Neuronal stem cell (in vitro differentiated cells): ENCODE measurements at regions not wholly inside any gene's neighbourhood (a gene's known extent, or its start where the extent isn't known, plus 50 kb on each side); places are given as distances from the start of the nearest gene placed in this dataset.
"Not testable (repeated sequence)": the region's sequence is repeated elsewhere in the genome, so short reads cannot be mapped to it uniquely, and the experiment has no call there.

Experiments
- DNase-seq: peaks from one replicate; pipeline ENCODE4 v3.0.0-alpha.2; 2013; ENCODE audit warnings: low spot score
- H2AFZ ChIP-seq: one replicate; pipeline ENCODE4 v1.6.1; 2013; ENCODE audit warnings: mild to moderate bottlenecking, low read length, inconsistent platforms
- H2AK5ac ChIP-seq: 2 replicates; pipeline ENCODE4 v1.6.1; 2013; ENCODE audit warnings: low read depth, mild to moderate bottlenecking, inconsistent platforms, low read length, moderate library complexity, mixed read lengths
- H2BK120ac ChIP-seq: 2 replicates; pipeline ENCODE4 v1.6.1; 2013; ENCODE audit warnings: low read depth, mild to moderate bottlenecking, inconsistent platforms, low read length, moderate library complexity, mixed read lengths
- H2BK12ac ChIP-seq: one replicate; pipeline ENCODE4 v1.6.1; 2013; ENCODE audit warnings: low read length, inconsistent platforms
- H2BK15ac ChIP-seq: 2 replicates; pipeline ENCODE4 v1.6.1; 2013; ENCODE audit warnings: mild to moderate bottlenecking, low read length, inconsistent platforms, mixed read lengths
- H2BK5ac ChIP-seq: one replicate; pipeline ENCODE4 v1.6.1; 2013; ENCODE audit warnings: inconsistent platforms, mild to moderate bottlenecking, low read length, moderate library complexity
- H3K14ac ChIP-seq: one replicate; pipeline ENCODE4 v1.6.1; 2013; ENCODE audit warnings: low read length, inconsistent platforms
- H3K18ac ChIP-seq: 2 replicates; pipeline ENCODE4 v1.6.1; 2013; ENCODE audit warnings: low read length, inconsistent platforms
- H3K23ac ChIP-seq: 2 replicates; pipeline ENCODE4 v1.6.1; 2013; ENCODE audit warnings: low read depth, mild to moderate bottlenecking, mixed read lengths, low read length, inconsistent platforms; ENCODE audit not compliant: poor library complexity
- H3K27ac ChIP-seq: replicated peaks from 3 replicates; pipeline ENCODE4 v1.5.1; 2013; ENCODE audit warnings: low read length, inconsistent platforms
- H3K27me3 ChIP-seq, 3 experiments: 2 replicates each; pipeline ENCODE4 v1.6.1; 2013; ENCODE audit warnings: low read length in 3 of 3, mild to moderate bottlenecking in 2 of 3, inconsistent platforms in 1 of 3, low read depth in 1 of 3, mixed read lengths in 1 of 3, moderate library complexity in 1 of 3; ENCODE audit not compliant: control insufficient read depth in 3 of 3, insufficient read depth in 3 of 3
- H3K36me3 ChIP-seq, 2 donors: replicated peaks in 1 of 2; 2 replicates each; pipeline ENCODE4 v1.6.1; 2013; ENCODE audit warnings: low read length in 2 of 2; ENCODE audit not compliant: control insufficient read depth in 2 of 2, insufficient read depth in 2 of 2
- H3K4ac ChIP-seq: 2 replicates; pipeline ENCODE4 v1.6.1; 2013; ENCODE audit warnings: inconsistent platforms, mild to moderate bottlenecking, low read length, moderate library complexity
- H3K4me1 ChIP-seq, 2 donors: 1 replicate in 1 of 2; 2 replicates in 1 of 2; pipeline ENCODE4 v1.6.1; 2013; ENCODE audit warnings: low read length in 2 of 2, low read depth in 1 of 2; ENCODE audit not compliant: control insufficient read depth in 2 of 2, insufficient read depth in 1 of 2
- H3K4me2 ChIP-seq: one replicate; pipeline ENCODE4 v1.6.1; 2013; ENCODE audit warnings: mild to moderate bottlenecking, low read length, inconsistent platforms; ENCODE audit not compliant: insufficient read depth, poor library complexity, severe bottlenecking
- H3K4me3 ChIP-seq, 2 donors: 2 replicates each; pipeline ENCODE4 v1.5.1; 2013; ENCODE audit warnings: low read length in 2 of 2, mild to moderate bottlenecking in 2 of 2, inconsistent platforms in 1 of 2, moderate library complexity in 1 of 2
- H3K79me1 ChIP-seq: one replicate; pipeline ENCODE4 v1.6.1; 2013; ENCODE audit warnings: low read depth, mild to moderate bottlenecking, inconsistent platforms, low read length, moderate library complexity
- H3K9ac ChIP-seq: one replicate; pipeline ENCODE4 v1.6.1; 2013; ENCODE audit warnings: mild to moderate bottlenecking, low read depth, low read length, inconsistent platforms; ENCODE audit not compliant: poor library complexity
- H3K9me3 ChIP-seq, 2 donors: replicated peaks in 1 of 2; 2 replicates each; pipeline versions ENCODE3 to v1.6.1; 2013; ENCODE audit warnings: low read length in 2 of 2, mild to moderate bottlenecking in 2 of 2, inconsistent platforms in 1 of 2, low read depth in 1 of 2, mixed read lengths in 1 of 2, moderate library complexity in 1 of 2; ENCODE audit not compliant: control insufficient read depth in 2 of 2, insufficient read depth in 1 of 2
- H4K8ac ChIP-seq: one replicate; pipeline ENCODE4 v1.6.1; 2013; ENCODE audit warnings: low read depth, mild to moderate bottlenecking, inconsistent platforms, low read length, moderate library complexity
- H4K91ac ChIP-seq: one replicate; pipeline ENCODE4 v1.6.1; 2013; ENCODE audit warnings: low read length, low read depth, mild to moderate bottlenecking, inconsistent platforms; ENCODE audit not compliant: poor library complexity
- WGBS, 2 donors: extraction: QIAGEN DNeasy Blood & Tissue Kit; methylation state at CpG; one replicate each; pipeline ENCODE4 v1.1.7; 2013; ENCODE audit warnings: missing lambda C conversion rate in 2 of 2, mixed read lengths in 1 of 2; ENCODE audit not compliant: insufficient read length in 2 of 2, insufficient replicate concordance in 1 of 2; ENCODE audit errors: extremely low coverage in 2 of 2; 5-methylcytosine and 5-hydroxymethylcytosine counted together

DNA sequence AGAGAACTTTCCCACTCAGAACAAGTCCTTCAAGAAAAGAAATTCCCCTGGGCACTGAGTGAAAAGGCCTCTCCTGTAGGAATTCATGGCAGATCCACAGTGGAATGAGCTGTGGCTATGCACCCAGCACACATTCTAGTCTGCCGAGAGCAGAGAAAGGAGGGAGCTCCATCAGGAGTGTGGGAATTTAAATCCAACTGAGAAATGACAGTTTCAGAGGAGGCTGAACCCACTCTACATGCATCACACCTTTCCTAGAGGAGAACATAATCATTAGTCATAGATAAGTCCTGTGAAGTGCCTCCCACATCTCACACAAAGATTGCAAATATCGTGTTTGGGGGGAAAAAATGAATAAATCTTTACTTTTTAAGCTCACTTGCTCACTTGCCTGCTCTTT lies 530.2 kb upstream of the HTR1E start:
- Histone ChIP-seq H3K14ac (no peak overlapping the region), H3K4me1 (no peaks in the 10 kb centered on the region), H3K27ac (no peak overlapping the region), H3K27me3 (no peaks in the 10 kb centered on the region), H3K18ac (no peak overlapping the region), H3K4me3 (no peak overlapping the region), H3K4ac (no peak overlapping the region), H3K9ac (no peak overlapping the region), H3K36me3 (no peaks in the 10 kb centered on the region), H2BK120ac (no peak overlapping the region), H2BK12ac (no peak overlapping the region), H3K79me1 (no peaks in the 10 kb centered on the region), H2AFZ (no peak overlapping the region), H4K8ac (no peak overlapping the region), H2BK15ac (no peak overlapping the region), H3K9me3 (no peaks in the 10 kb centered on the region), H3K23ac (no peak overlapping the region), H2BK5ac (no peak overlapping the region), H4K91ac (no peak overlapping the region), H2AK5ac (no peak overlapping the region), H3K4me2 (no peak overlapping the region)
- no peak for DNase-seq
- no CpG with 5 or more reads among the region's 2 CpGs for WGBS, 2 donors

DNA sequence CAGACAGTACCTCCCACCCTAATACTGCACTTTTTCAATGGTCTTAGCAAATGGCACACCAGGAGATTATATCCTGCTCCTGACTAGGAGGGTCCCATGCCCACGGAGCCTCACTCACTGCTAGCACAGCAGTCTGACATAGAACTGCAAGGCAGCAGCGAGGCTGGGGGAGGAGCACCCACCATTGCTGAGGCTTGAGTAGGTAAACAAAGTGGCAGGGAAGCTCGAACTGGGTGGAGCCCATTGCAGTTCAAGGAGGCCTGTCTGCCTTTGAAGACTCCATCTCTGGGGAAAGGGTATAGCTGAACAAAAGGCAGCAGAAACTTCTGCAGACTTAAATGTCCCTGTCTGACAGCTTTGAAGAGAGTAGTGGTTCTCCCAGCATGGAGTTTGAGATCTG lies 544.5 kb upstream of the HTR1E start:
- no CpG with 5 or more reads among the region's 3 CpGs for WGBS, 2 donors
- not testable (repeated sequence) for DNase-seq, H3K4me3 ChIP-seq, H4K8ac ChIP-seq, H3K9me3 ChIP-seq, H2BK120ac ChIP-seq, H3K27ac ChIP-seq, H3K4me2 ChIP-seq, H3K14ac ChIP-seq, H2AK5ac ChIP-seq, H3K79me1 ChIP-seq, H3K4me1 ChIP-seq, H3K23ac ChIP-seq, H3K9ac ChIP-seq, H3K4ac ChIP-seq, H2BK15ac ChIP-seq, H3K36me3 ChIP-seq, H3K27me3 ChIP-seq, H2BK12ac ChIP-seq, H2BK5ac ChIP-seq, H2AFZ ChIP-seq, H4K91ac ChIP-seq, H3K18ac ChIP-seq

DNA sequence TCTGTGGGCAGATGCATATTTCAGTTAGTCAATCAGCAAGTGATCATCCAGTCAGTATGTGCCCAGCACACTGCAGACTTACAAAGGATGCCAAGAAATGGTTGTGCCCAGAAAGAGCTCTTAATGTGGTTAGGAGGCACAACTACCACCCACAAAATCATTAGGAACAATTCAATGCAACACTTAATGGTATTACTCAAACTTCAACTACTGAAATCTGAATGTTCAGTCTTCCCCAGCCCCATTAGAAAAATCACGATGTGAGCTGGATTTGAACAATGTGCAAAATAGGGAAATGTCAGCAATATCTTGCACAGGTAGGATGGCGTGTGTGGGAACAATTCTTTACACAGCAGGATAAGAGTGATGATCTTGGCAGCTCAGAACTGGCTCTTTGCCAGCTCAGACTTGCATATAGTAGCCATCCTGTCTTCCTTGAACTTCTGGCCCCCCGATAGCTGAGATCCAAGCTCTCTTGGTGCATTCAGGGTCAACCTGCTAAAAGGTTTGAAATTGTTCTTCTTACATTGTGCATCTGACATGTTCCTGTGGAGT lies 556.7 kb upstream of the HTR1E start:
- H3K4me3 ChIP-seq: no peak overlapping the region
- H3K4me1 ChIP-seq: no peaks in the 10 kb centered on the region

DNA sequence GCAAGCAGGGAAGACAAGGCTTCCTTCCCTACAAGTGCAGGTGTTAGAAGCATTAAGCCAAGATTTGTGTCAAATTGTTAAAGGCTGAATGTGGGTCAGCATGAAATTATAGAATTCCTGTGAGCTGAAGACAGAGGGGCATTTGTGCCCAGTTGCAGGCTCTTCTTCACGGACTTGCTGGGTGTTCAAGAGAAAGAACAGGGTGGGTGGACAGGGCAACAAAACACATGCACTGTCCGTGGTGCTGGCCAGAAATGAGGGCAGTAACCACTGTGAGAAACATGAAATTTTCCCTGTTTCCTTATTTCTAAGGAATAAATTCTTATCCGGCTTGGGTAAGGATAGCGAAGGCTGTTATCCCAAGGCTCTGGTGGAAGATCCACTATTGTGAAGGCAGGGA lies 579.5 kb upstream of the HTR1E start:
- peak; percentile 17 for DNase-seq
- H3K9ac ChIP-seq: no peak overlapping the region
- H2AK5ac ChIP-seq: no peak overlapping the region
- H3K14ac ChIP-seq: no peak overlapping the region
- H3K4me1 ChIP-seq: no peaks in the 10 kb centered on the region
- H2AFZ ChIP-seq: no peak overlapping the region
- H3K4me2 ChIP-seq: no peak overlapping the region
- H3K27ac ChIP-seq: no peak overlapping the region
- no peak overlapping the region for H2BK5ac ChIP-seq
- no peak overlapping the region for H4K8ac ChIP-seq
- H3K9me3 ChIP-seq: no peaks in the 10 kb centered on the region
- no peaks in the 10 kb centered on the region for H3K79me1 ChIP-seq
- no peak overlapping the region for H2BK12ac ChIP-seq
- H3K4me3 ChIP-seq: no peak overlapping the region
- H3K36me3 ChIP-seq: no peaks in the 10 kb centered on the region
- H4K91ac ChIP-seq: no peak overlapping the region
- H3K18ac ChIP-seq: no peak overlapping the region
- no peak overlapping the region for H2BK15ac ChIP-seq
- H3K4ac ChIP-seq: no peak overlapping the region
- no peak overlapping the region for H3K23ac ChIP-seq
- WGBS, 2 donors: no CpG with 5 or more reads among the region's 4 CpGs
- no peak overlapping the region for H2BK120ac ChIP-seq
- no peaks in the 10 kb centered on the region for H3K27me3 ChIP-seq

More for the DNA sequence above, 556.7 kb upstream of the HTR1E start:
- WGBS, 2 donors: no CpG with 5 or more reads among the region's 3 CpGs
- Histone ChIP-seq H3K36me3 (no peaks in the 10 kb centered on the region), H3K23ac (no peak overlapping the region), H2AK5ac (no peak overlapping the region), H2AFZ (no peak overlapping the region), H3K27ac (no peak overlapping the region), H2BK120ac (no peak overlapping the region), H3K4me2 (no peak overlapping the region), H3K9me3 (no peaks in the 10 kb centered on the region), H3K14ac (no peak overlapping the region), H2BK12ac (no peak overlapping the region), H4K8ac (no peak overlapping the region), H2BK5ac (no peak overlapping the region), H2BK15ac (no peak overlapping the region), H4K91ac (no peak overlapping the region), H3K9ac (no peak overlapping the region), H3K4ac (no peak overlapping the region), H3K27me3 (no peaks in the 10 kb centered on the region), H3K79me1 (no peaks in the 10 kb centered on the region), H3K18ac (no peak overlapping the region)
- DNase-seq: no peak
